ENCODE measurements at regions not wholly inside any gene's neighbourhood (a gene's known extent, or its start where the extent isn't known, plus 50 kb on each side); places are given as distances from the start of the nearest gene placed in this dataset.

DNA sequence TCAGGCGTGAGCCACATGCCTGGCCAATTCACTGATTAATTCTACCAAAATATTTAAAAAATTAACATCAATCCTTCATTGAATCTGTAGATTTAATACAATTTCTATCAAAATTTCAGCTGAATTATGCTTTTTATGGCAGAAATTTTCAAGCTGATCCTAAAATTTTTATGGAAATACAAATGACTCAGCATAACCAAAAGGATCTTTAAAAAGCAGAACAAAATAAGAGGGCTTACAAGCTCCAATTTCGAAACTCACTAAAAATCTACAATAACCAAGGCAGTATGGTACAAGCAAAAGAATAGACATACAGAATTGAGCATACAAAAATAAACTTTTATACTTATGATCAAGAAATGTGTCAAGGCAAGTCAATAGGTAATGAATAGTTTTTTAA, 180.4 kb upstream of the CTNNB1 start:
- Histone ChIP-seq H4K20me1 (ENCODE audit: insufficient read depth, low read length, poor library complexity, severe bottlenecking) (no peaks in the 10 kb centered on the region), H3K79me2 (ENCODE audit: insufficient read depth, low read length) (no peaks in the 10 kb centered on the region), H3K27me3 (ENCODE audit: insufficient read depth, low read length, poor library complexity, severe bottlenecking) (peaks cover 5% of the 10 kb centered on the region), H3K36me3 (ENCODE audit: insufficient read depth, low read length) (no peaks in the 10 kb centered on the region), H3K4me3 (ENCODE audit: low read length, poor library complexity, severe bottlenecking) (no peak overlapping the region), H3K9me2 (replicated peaks; ENCODE audit: low read depth, low read length) (no peaks in the 10 kb centered on the region), H2AFZ (ENCODE audit: low read length) (no peak overlapping the region), H3K9me3 (ENCODE audit: insufficient read depth, low read depth, low read length) (no peaks in the 10 kb centered on the region), H3K4me1 (ENCODE audit: insufficient read depth, low read length, poor library complexity, severe bottlenecking) (no peaks in the 10 kb centered on the region), H3K9ac (ENCODE audit: low read depth, low read length, poor library complexity, severe bottlenecking) (no peak overlapping the region), H3F3A (ENCODE audit: low read depth) (no peaks in the 10 kb centered on the region), H3K4me2 (ENCODE audit: low read depth, low read length, poor library complexity, severe bottlenecking) (no peak overlapping the region)
- TF ChIP-seq, protein P1, sequence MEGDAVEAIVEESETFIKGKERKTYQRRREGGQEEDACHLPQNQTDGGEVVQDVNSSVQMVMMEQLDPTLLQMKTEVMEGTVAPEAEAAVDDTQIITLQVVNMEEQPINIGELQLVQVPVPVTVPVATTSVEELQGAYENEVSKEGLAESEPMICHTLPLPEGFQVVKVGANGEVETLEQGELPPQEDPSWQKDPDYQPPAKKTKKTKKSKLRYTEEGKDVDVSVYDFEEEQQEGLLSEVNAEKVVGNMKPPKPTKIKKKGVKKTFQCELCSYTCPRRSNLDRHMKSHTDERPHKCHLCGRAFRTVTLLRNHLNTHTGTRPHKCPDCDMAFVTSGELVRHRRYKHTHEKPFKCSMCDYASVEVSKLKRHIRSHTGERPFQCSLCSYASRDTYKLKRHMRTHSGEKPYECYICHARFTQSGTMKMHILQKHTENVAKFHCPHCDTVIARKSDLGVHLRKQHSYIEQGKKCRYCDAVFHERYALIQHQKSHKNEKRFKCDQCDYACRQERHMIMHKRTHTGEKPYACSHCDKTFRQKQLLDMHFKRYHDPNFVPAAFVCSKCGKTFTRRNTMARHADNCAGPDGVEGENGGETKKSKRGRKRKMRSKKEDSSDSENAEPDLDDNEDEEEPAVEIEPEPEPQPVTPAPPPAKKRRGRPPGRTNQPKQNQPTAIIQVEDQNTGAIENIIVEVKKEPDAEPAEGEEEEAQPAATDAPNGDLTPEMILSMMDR (conservative IDR thresholded peaks at IDR 0.05; ENCODE audit: low read length), result no peak
- TF ChIP-seq EZH2phosphoT487 (IDR thresholded peaks at IDR 0.05; ENCODE audit: borderline replicate concordance), result no peak

DNA sequence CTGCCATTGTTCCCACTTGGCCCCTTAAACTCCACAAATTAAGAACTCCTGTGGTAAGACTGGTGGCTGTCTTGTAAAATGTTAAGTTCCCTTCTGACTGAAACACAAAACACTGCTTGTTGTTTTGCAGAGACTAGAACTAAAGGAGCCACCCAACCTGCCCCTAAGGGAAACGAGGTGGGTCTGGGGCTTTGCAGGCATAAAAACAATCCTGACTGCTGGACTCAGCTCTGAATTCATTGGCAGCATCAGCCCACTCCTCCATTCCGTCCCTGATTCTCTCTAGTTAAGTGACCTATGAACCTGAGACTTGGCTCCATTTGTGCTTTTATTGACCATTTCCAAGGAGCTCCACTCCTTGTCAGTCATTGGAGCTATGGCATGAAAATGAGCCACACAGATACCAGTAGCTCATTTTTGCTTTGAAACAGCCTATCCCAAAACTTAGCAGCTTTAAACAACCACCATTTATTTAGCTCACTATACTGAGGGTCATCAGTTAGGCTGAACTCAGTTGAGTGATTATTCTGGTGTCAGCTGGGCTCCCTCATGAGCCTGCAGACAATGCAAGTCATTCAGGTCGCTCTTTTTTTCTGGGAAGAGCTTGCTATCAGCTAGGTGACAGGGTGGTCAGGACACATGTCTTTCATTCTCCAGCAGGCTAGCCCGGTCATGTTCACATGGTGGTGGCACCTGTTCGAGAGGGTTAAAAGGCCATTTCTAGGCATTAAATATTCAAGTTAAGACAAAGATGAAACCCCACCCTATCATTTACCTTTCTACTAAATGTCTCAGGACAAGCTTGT, 175.1 kb upstream of the CTNNB1 start:
- Histone ChIP-seq H3F3A (ENCODE audit: low read depth) (no peaks in the 10 kb centered on the region), H3K4me3 (ENCODE audit: low read length, poor library complexity, severe bottlenecking) (no peak overlapping the region), H3K79me2 (ENCODE audit: insufficient read depth, low read length) (no peaks in the 10 kb centered on the region), H3K9me3 (ENCODE audit: insufficient read depth, low read depth, low read length) (no peaks in the 10 kb centered on the region), H3K9me2 (replicated peaks; ENCODE audit: low read depth, low read length) (no peaks in the 10 kb centered on the region), H2AFZ (ENCODE audit: low read length) (no peak overlapping the region), H3K4me2 (ENCODE audit: low read depth, low read length, poor library complexity, severe bottlenecking) (no peak overlapping the region), H3K27me3 (ENCODE audit: insufficient read depth, low read length, poor library complexity, severe bottlenecking) (no peaks in the 10 kb centered on the region), H3K36me3 (ENCODE audit: insufficient read depth, low read length) (no peaks in the 10 kb centered on the region), H4K20me1 (ENCODE audit: insufficient read depth, low read length, poor library complexity, severe bottlenecking) (no peaks in the 10 kb centered on the region), H3K9ac (ENCODE audit: low read depth, low read length, poor library complexity, severe bottlenecking) (no peak overlapping the region), H3K4me1 (ENCODE audit: insufficient read depth, low read length, poor library complexity, severe bottlenecking) (no peaks in the 10 kb centered on the region)
- TF ChIP-seq, protein P1 (conservative IDR thresholded peaks at IDR 0.05; ENCODE audit: low read length), result no peak
- TF ChIP-seq EZH2phosphoT487 (IDR thresholded peaks at IDR 0.05; ENCODE audit: borderline replicate concordance), result no peak

DNA sequence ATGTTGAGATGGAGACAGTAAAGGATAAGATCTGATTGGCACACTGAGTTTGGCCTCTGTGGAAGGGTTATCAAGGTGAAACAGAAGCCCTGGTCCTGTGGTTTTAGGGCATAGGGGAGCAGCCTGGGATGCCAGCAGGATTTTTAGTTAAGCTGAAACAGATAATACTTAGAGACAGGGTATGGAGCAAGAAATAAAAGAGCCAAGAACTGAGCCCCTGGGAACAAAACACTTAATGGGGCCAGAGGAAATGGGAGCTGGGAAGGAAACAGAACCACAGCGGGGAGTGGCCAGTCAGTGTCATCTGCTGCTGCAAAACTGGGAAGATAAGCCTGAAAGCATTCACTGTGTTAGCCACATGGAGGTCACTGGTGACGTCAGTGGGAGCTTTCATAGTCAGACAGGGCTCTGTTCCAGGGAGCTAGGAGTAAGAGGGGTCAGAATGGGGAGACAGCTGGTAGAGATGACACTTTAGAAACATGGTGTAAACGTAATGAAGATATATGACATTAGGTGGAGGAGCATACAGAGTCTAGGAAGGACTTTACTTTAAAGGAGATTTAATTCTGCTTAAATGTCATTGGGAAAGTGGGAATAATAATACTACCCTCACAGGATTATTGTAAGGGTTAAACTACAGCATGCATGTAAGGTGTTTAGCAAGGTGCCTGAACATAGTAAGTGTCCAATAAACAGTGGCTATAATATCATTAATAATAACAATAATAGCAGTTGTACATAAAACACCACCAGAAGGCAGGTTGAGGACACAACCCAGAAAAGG, 172.7 kb upstream of the CTNNB1 start:
- Histone ChIP-seq H3K27me3 (ENCODE audit: insufficient read depth, low read length, poor library complexity, severe bottlenecking) (no peaks in the 10 kb centered on the region), H3K9me2 (replicated peaks; ENCODE audit: low read depth, low read length) (no peaks in the 10 kb centered on the region), H2AFZ (ENCODE audit: low read length) (no peak overlapping the region), H3K9ac (ENCODE audit: low read depth, low read length, poor library complexity, severe bottlenecking) (no peak overlapping the region), H3K36me3 (ENCODE audit: insufficient read depth, low read length) (no peaks in the 10 kb centered on the region), H4K20me1 (ENCODE audit: insufficient read depth, low read length, poor library complexity, severe bottlenecking) (no peaks in the 10 kb centered on the region), H3K9me3 (ENCODE audit: insufficient read depth, low read depth, low read length) (no peaks in the 10 kb centered on the region), H3K4me2 (ENCODE audit: low read depth, low read length, poor library complexity, severe bottlenecking) (no peak overlapping the region), H3K4me3 (ENCODE audit: low read length, poor library complexity, severe bottlenecking) (no peak overlapping the region), H3K4me1 (ENCODE audit: insufficient read depth, low read length, poor library complexity, severe bottlenecking) (no peaks in the 10 kb centered on the region), H3F3A (ENCODE audit: low read depth) (no peaks in the 10 kb centered on the region), H3K79me2 (ENCODE audit: insufficient read depth, low read length) (no peaks in the 10 kb centered on the region)
- TF ChIP-seq, protein P1 (conservative IDR thresholded peaks at IDR 0.05; ENCODE audit: low read length), result no peak
- TF ChIP-seq EZH2phosphoT487 (IDR thresholded peaks at IDR 0.05; ENCODE audit: borderline replicate concordance), result no peak

Data from Loucy (cell line).